ENCODE measurements at regions not wholly inside any gene's neighbourhood (a gene's known extent, or its start where the extent isn't known, plus 50 kb on each side); places are given as distances from the start of the nearest gene placed in this dataset.

GRCh38 chr16:85167589-85168537 is 55.6 kb upstream of the CIBAR2 start:
- Histone ChIP-seq H3K27me3 (ENCODE audit: control insufficient read depth, insufficient read depth, low read length) (no peaks in the 10 kb centered on the region), H3K56ac (ENCODE audit: extremely low read depth, insufficient read depth, low read length) (no peak overlapping the region), H2BK15ac (ENCODE audit: low read depth, low read length) (no peak overlapping the region), H3K18ac (ENCODE audit: low read depth, low read length) (no peak overlapping the region), H4K91ac (ENCODE audit: insufficient read depth, low read depth, low read length) (no peak overlapping the region), H3K9ac (ENCODE audit: low read depth, low read length) (no peak overlapping the region), H3K27ac (ENCODE audit: insufficient read depth, low read length) (no peak overlapping the region), H3K4me3 (ENCODE audit: insufficient read depth, low read depth, low read length) (no peak overlapping the region), H4K5ac (ENCODE audit: low read depth, low read length) (no peak overlapping the region), H2AK9ac (replicated peaks; ENCODE audit: low read depth, low read length, poor library complexity) (peak overlapping the region; percentile 44), H3K9me3 (ENCODE audit: control insufficient read depth, insufficient read depth, low read length) (no peaks in the 10 kb centered on the region), H2AFZ (replicated peaks; ENCODE audit: low read length, poor library complexity) (no peak overlapping the region), H4K8ac (ENCODE audit: low read depth in 2 of 2, low read length in 2 of 2) (no peak overlapping the region; a peak in 1 of 4 replicates), H3K23ac (ENCODE audit: low read depth, low read length) (no peak overlapping the region), H2BK5ac (ENCODE audit: low read depth, low read length, poor library complexity, severe bottlenecking) (no peak overlapping the region), H3K36me3 (ENCODE audit: control insufficient read depth, insufficient read depth, low read length) (no peaks in the 10 kb centered on the region), H3K9me1 (ENCODE audit: insufficient read depth, low read length) (0 out of 2 replicates have a peak, but pooled peaks cover 3% of the 10 kb centered on the region), H2BK120ac (ENCODE audit: low read depth, low read length) (no peak overlapping the region), H3K4me1 (ENCODE audit: control insufficient read depth, insufficient read depth, low read length) (peaks cover 33% of the 10 kb centered on the region), H2BK20ac (ENCODE audit: low read depth, low read length) (no peak overlapping the region), H3K79me1 (ENCODE audit: low read depth in 1 of 2, low read length in 2 of 2) (peaks cover 0 to 33% of the 10 kb centered on the region in 2 experiments; a peak in 2 of 4 replicates), H3K4me2 (ENCODE audit: low read depth, low read length) (no peak overlapping the region; the same call in 1 of the 2 replicates), H3K14ac (replicated peaks; ENCODE audit: low read depth, low read length) (0 out of 2 replicates have a peak overlapping the region, but pooled peaks have one; percentile 8), H2AK5ac (ENCODE audit: low read depth, low read length) (peak overlapping the region; percentile 63), H3K4ac (ENCODE audit: low read depth, low read length) (peak overlapping the region; percentile 37), H4K20me1 (ENCODE audit: insufficient read depth, low read length) (peaks cover 15% of the 10 kb centered on the region)
- DNase-seq: no peak
- 84% methylated on average over 3 of the region's 22 CpGs; no CpG with 5 or more reads in 1 of the 2 experiments for WGBS, 2 experiments (ENCODE audit: extremely low coverage in 2 of 2, insufficient read length in 1 of 2)
- dilution Hi-C loops (cut with HindIII; ENCODE audit: low sequenced_read_pairs, unreplicated experiment) (no loop called here), in situ Hi-C loops (cut with MboI; ENCODE audit: low sequenced_read_pairs) (no loop called here), intact Hi-C loops (cut with micrococcal nuclease) (no loop called here)
- ChIA-PET POLR2A (ENCODE audit: unreplicated experiment) (no interaction called here), CTCF (no interaction called here)
- ATAC-seq (ENCODE audit: low read depth): no peak
- no TSS peak for BruUV-seq (replicated peaks)
- TF ChIP-seq CEBPB (IDR thresholded peaks at IDR 0.05; ENCODE audit: low read depth, low read length) (no peak), RAD21 (IDR thresholded peaks at IDR 0.05; ENCODE audit: low read length) (no peak), RCOR1 (IDR thresholded peaks at IDR 0.05; ENCODE audit: insufficient replicate concordance, low read length) (no peak), CHD1 (IDR thresholded peaks at IDR 0.05; ENCODE audit: low read depth, low read length) (no peak), FOS (IDR thresholded peaks at IDR 0.05; ENCODE audit: low read depth, low read length) (no peak), MAFK (IDR thresholded peaks at IDR 0.05; ENCODE audit: low read depth, low read length) (peak; percentile 99)

Data from IMR-90 (cell line).